HuH-7 (cell line): ENCODE measurements at regions not wholly inside any gene's neighbourhood (a gene's known extent, or its start where the extent isn't known, plus 50 kb on each side); places are given as distances from the start of the nearest gene placed in this dataset.
A peak's percentile ranks its signal among the peaks of the same experiment; 100 is the strongest.

Source experiments
- DNase-seq: peaks from one replicate; pipeline ENCODE4 v3.0.0; 2011; ENCODE audit warnings: low spot score

DNA sequence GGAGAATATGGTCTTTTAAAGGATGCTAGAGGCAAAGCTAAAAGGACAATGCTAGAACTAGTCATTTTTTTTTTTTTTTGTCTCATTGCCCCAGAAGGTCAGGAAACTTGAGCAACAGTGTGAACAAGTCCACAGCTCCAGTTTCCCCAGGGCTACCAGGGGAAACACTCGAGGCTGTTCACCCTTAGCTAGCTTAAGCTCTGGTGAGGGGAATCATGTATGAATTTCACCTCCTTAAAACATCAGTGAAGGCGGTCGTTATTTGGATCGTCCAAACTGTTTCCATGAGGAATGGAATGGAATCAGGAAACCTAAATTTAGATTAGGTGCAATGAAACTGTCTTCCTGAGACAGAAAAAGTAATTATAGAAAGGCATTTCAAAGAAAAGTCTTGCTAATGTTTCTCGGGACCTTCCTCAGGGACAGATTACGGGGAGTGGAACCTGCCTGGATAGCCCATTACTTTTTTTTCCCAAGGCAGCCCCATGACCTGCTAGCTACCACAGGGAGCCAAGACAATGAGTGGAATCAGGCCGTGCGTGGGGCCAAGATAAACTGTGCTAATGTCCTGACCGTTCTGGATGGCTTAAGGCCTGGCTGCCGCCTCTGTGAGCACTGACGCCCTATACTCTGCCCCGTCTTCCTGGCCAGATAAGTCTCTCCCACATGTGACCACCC, 164.8 kb upstream of the SGK1 start:
- DNase-seq, result no peak

DNA sequence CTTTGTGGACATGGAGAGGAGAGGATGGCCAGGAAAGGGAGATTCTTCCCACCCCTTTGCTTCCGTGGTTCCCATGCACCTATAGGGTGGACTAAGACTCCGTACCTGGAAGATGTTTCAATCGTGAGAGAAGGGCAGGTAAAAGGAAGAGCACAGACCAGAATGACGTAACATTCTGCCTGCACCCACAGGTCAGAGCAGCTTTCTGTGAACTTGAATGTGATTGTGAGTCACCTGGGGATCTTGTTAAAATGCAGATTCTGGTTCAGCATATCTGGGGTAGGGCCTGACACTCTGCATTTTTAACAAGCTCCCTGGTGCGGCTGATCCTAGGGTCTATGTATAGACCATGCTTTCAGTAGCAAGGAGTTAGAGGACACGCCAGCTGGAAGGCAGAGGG, 164.1 kb upstream of the SGK1 start:
- no peak for DNase-seq

DNA sequence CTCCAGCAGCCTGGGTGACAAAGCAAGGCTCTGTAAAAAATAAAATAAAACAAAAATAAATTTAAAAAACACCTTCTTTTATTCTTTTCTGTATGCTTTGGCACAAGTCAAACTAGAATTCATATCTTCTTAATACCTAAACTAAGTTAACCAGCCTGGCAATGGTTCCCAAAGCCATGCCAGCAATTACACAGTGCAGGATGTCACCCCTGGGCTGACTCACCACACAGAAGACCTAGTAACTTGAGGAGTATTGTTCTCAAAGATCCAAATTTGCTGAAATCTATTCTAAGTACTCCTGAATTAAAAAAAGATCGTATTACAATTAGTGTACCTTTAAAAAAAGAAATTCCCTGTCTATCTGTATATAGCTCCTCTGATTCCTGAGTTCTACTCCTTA, 162.7 kb upstream of the SGK1 start:
- no peak for DNase-seq

DNA sequence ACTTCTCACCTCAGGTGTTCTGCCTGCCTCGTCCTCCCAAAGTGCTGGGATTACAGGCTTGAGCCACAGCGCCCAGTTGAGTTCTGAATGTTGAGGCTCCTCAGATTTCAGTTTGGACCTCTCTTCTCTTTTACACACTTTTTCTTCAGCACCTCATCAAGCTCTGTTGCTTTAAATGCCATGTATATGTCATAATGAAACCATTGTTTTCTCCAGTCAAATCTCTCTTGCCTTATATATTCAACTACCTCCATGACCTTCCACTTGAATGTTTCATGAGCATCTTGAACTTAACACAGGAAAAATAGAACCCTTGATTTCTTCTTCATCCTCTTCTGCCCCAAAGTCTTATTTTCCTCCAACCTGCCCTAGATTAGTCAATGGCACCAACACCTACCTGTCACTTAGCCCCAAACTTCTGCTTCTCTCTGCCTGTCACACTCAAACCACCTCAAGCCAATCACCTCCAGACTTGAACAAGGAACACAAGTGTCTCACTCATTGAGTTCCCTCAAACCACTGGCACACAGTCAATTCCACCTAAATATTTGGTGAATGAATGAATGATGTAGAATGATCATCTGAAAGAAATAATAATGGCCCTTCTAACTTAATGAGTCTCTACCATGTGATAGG, 161.0 kb upstream of the SGK1 start:
- no peak for DNase-seq

DNA sequence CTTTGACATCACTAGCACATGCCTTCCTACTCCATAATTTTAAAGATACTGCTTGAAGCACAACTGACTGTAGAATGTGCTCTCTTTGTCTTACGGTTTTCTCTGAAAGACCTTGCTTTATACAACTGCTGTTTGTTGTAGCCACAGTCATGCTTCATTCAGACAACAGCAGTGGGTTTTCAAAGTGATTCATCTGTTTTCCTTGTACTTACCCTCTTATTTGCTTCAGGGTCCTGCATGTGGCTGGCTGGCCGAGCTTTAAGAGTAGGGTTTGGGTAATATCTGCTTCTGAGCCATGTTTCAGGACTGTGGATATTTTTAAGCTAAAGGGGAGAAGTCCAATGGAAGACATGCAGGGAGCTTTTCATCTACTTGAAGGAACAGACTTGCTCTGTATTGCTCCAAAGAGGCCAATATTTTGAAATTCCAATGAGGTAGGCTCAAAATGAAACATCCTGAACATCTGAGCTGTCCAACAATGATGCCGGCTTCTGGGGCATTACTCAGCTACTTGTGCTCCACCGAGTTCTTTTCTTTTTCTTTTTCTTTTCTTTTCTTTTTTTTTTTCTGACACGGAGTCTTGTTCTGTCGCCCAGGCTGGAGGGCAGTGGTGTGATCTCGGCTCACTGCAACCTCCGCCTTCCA, 160.2 kb upstream of the SGK1 start:
- DNase-seq, result no peak

DNA sequence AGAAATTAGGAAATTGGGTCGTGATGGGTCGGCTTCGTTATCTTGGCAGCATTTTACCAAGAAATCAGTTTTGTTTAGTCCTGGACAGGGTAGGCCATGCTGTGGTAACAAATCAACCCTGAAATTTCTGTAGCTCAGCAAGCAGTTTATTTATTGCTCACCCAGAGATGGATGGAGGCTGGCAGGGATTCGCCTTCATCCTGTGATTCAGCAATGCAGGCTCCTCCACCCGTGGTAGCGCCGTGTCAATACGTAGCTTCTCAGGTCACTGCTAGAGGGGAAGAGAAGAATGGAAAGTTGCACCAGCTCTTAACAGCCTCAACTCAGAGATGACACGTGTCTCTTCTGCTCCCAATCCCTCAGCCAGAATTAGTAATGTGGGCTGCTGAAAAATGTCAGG, 157.0 kb upstream of the SGK1 start:
- DNase-seq, result no peak

DNA sequence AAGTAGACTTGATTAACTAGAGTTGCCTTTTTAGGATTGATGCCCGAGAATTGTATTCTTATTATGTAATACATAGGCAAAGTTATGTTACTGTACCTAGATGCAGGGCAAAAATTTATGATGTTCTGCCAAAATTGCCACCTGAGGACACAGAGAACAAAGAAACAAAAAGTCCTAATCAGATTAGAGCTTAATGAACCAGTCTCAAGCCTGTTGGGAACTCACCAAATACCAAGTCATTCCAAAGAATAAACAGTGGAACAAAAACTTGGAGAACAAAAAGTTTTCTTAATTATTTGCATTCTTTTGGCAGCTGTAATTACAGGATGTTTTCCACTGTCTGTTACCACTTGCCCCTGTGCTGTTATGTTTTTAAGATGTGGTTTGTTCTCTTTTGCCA, 154.7 kb upstream of the SGK1 start:
- DNase-seq, result no peak

DNA sequence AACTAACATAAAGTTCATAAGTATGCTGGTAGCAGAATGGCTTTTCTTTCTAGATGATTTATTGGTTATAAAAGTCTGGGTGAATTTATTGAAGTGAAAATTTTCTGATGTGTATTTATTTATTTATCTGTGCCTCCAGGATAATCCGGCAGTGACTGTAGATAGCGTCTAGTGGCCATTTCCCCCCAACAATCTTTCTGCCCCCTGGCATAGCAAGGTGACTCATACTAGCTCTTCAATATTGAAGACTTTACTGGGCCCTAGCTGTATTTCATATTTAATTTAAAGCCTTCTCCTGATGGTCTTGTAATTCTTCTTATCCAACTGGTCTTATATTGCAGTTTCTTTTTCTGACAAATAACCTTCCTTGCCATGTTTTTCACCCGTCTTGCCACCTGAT, 154.1 kb upstream of the SGK1 start:
- DNase-seq, result no peak

DNA sequence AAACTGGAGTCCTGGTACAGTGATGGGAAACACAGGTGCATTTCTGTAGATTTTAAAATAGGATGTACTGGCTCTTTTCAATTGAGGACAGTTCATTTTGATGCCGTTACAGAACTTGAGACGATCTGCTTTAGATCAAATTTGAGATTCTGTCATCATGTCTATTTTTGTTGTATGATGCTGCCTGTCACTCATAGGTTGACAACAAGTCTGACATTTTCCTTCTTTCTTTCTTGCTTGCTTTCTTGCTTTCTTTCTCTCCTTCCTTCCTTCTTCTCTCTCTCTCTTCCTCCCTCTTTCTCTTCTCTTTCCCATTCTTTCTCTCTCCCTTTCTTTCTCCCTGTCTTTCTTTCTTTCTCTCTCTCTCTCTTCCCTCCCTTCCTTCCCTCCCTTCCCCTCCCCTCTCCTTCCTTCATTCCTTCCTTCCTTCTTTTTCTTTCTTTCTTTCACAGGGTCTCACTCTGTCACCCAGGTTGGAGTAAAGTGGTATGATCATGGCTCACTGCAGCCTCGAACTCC, 152.6 kb upstream of the SGK1 start:
- no peak for DNase-seq

DNA sequence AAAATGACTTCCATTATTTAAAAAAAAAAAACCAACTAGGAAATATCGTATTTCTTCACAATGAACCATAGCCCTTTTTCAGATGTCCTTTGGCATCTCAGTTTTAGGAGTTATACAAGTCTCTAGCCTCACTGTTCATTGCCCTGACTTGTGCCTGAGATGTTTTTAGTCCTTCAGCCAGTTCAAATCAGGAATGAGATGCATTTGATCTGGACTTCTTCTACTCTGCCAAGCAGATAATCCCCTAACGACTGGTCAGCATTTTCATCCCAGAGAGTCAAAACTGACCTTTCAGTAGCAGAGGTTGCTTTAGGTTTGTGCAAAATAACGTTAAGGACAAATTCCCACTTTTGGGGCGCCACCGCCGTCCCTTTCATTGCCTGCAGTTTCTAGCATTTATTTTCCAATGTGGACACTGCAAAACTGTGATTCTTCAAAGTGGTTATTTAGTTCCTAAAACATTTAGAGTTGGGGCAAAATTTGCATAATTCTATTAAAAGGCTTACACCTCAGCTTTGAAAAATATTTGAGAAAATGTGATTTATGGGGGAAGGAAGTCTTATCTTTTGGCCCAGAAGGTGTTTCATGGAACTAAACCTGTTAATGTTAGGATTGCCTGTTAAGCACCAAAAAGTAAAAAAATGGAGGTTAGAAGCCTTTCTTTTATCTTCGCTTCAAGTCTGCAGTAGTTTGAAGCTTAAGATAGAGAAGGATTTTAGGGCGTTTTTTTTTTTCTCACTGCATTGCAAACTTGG, 152.0 kb upstream of the SGK1 start:
- DNase-seq, result no peak

DNA sequence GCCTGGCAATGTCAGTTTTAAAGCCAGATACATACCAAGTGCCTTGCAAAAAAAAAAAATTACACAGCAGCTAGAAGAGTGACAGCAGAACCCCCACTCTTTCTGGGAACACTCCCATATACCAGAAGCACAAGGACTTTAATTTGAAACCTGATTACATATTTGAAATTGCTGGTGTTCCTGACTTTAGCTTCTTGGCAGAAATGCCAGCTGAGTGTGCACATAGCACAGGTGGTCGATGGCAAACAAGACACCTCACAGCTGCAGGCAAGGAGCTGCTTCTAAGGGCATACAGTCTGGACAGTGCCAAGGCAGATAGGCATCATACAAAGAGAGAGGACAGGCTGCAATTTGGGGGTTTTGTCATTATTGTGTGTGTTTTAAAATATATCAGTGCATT, 150.7 kb upstream of the SGK1 start:
- no peak for DNase-seq

DNA sequence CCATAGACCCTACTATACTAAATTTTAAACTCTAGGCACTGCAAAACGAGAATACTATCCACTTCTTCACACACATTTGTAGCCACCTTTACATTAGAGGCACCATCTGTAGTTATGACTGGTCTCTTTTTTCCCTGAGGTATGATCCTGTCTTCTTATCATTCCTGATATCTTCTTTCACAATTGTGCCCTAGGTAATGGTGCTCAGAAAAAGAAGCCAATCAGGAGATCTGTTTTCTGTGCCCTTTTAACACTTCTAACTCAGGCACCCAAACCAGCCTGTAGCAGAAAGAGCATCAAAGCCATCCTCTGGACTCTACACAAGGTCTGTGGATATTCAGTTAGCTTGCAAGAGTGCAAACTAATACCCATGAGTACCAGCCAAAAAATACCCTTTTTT, 149.7 kb upstream of the SGK1 start:
- no peak for DNase-seq

DNA sequence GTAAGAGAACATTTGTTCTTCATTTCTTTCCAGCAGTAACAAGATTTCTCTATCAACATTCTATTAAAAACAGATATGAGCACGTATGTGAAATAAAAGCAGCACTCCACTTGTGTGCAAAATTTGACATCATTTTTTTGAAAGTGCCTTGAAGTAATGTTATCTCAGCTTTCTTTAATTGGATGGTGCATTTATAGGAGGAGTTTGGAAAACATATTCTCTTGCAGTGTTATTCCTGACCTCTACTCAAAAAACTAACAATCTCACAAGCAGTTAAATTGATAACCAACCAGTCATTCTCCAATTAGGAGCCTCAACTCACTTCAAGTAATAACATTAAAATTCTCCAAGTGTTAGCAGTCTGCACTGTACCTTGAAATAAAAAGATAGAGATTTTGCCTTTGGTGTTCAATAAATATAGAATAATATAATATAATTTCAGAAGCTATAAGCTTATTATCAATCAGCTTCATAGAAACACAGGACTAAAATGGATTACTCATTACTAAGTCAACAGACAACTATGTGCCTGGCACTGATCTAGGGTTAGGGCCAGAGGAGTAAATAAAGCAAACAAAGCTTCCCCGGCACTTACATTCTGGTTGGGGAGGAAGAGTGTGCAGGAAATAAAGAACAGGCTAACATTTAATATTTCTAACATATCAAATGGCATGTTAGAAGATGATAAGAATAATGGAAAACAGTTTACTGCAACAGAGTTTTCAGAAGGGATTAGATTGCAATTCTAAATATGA, 149.0 kb upstream of the SGK1 start:
- peak; percentile 30 for DNase-seq

DNA sequence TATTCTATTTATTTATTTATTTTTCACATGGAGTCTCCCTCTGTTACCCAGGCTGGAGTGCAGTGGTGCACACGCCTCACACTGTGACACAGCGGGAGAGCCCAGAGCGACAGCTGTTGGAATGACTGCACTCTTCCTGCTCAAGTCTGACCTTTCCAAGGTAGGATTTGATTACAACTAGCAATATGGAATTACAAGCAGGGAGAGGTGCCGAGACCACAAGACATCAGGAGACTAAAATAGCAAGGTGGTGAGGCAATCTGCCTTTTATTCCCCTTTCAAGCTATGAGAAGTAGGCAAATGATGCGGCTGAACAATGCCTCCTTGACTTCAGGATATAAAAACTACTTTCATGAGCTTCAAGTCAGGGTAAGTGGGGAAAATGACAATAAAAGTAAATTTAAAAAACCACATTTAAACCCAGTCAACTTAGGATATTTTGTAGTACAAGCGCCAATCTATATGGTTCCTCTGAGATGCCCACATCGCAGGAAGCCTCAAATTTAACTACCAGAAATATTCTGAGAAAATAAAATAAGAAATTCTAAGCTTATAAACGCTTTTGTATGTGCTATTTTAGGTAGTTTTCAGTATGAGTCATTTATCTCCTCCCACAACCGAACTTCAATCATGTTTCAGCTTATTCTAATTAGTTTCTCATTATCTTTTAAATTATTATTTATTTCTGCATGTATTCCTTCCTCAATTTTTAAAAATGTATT, 146.9 kb upstream of the SGK1 start:
- no peak for DNase-seq

DNA sequence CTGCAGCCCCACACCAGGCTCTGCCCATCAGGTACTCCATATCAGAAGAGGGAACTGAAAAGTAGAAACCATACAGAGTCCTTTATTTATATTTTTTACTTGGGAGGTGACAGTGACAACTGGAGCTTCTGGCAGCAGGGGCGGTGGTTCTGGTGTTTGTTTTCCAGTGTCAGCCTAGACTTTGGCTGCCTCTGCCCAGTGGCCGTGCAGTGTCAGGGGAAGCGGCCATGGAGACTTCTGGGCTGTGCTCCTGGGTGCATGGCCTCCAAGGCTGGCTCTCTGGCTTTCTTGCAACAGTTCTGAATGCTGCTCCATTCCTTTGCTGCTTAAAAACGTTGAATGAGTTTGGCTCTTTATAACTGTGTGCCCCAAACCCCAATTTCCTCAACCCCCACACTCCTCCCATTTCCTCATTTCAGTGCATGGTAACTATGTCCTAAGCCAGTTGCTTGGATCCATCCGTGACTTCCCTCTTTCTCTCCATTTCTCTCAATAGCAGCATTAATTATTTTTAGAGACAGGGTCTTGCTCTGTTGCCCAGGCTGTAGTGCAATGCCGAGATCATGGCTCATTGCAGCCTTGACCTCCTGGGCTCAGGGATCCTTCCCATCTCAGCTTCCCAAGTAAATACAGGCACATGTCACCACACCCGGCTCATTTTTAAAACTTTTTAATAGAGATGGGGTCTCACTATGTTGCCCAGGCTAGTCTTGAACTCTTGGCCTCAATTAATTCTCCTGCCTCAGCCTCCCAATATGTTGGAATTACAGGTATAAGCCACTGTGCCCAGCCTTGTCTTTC, 141.1 kb upstream of the SGK1 start:
- DNase-seq, result no peak

DNA sequence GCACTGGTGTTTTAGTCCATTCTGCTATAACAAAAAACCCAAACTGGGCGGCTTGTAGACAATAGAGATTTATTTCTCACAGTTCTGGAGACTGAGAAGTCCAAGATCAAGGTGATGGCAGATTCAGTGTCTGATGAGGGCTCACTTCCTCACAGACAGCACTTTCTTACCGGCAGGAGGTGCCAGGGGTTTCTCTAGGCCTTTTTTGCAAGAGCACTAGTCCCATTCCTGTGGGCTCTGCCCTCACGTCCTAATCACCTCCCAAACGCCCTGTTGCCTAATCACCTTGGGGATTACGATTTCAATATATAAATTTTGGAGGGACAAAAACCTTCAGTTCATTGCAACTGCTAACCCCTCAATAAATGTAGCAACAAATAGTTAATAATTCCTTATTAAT, 140.0 kb upstream of the SGK1 start:
- no peak for DNase-seq

DNA sequence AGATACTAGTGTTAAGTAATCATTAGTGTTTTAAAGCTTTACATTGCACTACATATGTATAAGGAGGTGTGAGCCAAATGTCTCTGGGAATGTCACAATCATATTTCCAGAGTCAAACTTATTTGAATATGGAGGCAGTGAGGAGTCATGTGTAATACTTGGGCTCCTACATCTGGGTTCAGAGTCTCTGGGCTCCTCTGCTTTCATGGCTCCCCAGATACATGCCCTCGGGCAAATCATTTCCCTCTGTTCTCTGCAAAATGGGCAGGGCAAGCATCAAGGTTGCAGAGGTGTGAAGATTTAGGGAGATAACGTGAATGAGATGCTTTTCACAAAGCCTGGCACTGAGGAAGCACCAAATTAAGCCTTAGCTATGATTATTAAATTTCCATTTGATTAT, 138.3 kb upstream of the SGK1 start:
- no peak for DNase-seq

DNA sequence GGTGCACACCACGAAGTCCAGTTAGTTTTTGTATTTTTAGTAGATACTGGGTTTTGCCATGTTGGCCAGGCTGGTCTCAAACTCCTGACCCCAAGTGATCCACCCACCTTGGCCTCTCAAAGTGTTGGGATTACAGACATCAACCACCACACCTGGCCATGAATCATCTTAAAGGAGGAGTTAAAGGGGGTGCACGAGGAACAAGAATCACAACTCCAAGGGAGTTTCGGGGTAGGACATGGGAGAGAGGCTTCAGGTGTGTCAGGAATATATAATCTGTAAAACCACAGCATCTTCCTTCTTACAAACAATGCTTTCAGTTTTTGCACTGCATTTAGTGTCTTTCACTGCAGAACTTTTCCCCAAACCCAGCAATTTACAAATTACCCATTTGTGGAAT, 137.4 kb upstream of the SGK1 start:
- no peak for DNase-seq

DNA sequence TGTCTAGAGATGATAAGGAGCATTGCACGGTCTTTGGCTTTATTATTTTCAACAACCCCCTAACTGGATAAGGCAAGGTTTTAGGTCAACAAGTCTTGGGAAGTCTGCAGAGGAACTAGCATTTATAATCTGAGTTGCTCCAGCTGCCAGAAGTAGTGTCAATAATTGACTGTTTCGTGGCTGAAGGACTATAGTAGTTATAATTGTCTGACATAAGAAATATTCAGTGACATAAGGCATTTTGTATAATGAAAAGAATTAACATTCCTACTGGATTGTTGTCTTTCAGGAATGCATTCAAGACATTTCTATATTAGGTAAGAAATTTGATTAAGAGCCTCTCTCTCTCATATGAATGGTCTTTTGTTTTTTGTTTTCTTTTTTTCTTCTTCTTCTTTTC, 136.9 kb upstream of the SGK1 start:
- DNase-seq, result no peak

DNA sequence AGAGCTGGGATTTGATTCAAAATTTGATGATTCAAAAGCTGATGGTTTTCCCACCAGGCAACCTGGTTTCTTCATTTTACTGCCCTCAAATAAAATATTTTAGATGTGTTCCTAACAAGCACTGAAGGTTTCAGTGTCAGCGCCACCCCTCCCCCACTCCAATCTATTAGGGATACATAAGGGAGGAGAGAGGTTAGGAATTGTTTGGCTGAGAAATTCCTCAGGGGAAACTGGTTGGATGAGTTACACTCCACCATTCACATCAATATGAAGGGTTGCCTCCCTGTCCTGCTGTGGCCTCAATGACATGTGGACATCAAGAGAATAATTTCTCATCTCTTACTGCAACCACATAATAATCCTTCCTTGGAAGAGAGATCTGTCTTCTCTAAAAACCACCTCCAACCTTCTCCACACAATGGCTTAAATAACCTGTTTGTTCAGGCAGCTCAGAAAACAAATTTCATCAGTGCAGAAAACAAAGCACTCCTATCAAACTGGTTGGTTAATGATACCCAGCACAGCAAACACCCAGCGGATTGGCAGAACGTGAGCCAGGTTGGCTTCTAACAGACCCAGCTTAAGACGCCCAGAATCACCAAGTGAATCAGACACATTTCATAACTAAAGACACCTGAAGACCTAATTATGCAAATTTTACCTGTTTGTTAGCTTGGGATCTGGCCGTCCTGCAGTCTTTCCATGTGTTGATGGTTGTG, 136.0 kb upstream of the SGK1 start:
- DNase-seq, result no peak
